ENCODE measurements at regions not wholly inside any gene's neighbourhood (a gene's known extent, or its start where the extent isn't known, plus 50 kb on each side); places are given as distances from the start of the nearest gene placed in this dataset.

- Histone ChIP-seq H3K9me3 (ENCODE audit: control insufficient read depth, low read depth, low read length) (no peaks in the 10 kb centered on the region), H3K36me3 (ENCODE audit: control insufficient read depth in 2 of 2, extremely low read depth in 1 of 2, insufficient read depth in 2 of 2, low read length in 2 of 2) (no peaks in the 10 kb centered on the region), H3K79me2 (ENCODE audit: control insufficient read depth, insufficient read depth, low read length) (no peaks in the 10 kb centered on the region), H3K9me1 (ENCODE audit: control insufficient read depth, extremely low read depth, insufficient read depth, low read length) (no peaks in the 10 kb centered on the region), H3K4me3 (ENCODE audit: control insufficient read depth in 2 of 3, extremely low read depth in 1 of 3, insufficient read depth in 2 of 3, low read depth in 1 of 3, low read length in 3 of 3) (no peak overlapping the region), H3K27me3 (ENCODE audit: control insufficient read depth, extremely low read depth, insufficient read depth, low read length) (no peaks in the 10 kb centered on the region), H3K4me2 (ENCODE audit: control insufficient read depth, extremely low read depth, insufficient read depth, low read depth, low read length) (no peak overlapping the region), H3K4me1 (ENCODE audit: control insufficient read depth, extremely low read depth, insufficient read depth, low read length) (no peaks in the 10 kb centered on the region), H4K20me1 (ENCODE audit: control insufficient read depth, extremely low read depth, insufficient read depth, low read length) (no peaks in the 10 kb centered on the region), H2AFZ (ENCODE audit: control insufficient read depth, low read length) (no peak overlapping the region), H3K27ac (ENCODE audit: control insufficient read depth, insufficient read depth, low read length) (no peak overlapping the region), H3K9ac (ENCODE audit: control insufficient read depth, extremely low read depth, insufficient read depth, low read length) (no peak overlapping the region)
- TF ChIP-seq EZH2 (IDR thresholded peaks at IDR 0.05; ENCODE audit: low read length) (no peak), CTCF (optimal IDR thresholded peaks at IDR 0.05 in 1 of 3, IDR thresholded peaks at IDR 0.05 in 1 of 3, conservative IDR thresholded peaks at IDR 0.05 in 1 of 3; ENCODE audit: extremely low read depth in 1 of 3, insufficient read depth in 2 of 3, low read length in 3 of 3) (no peak)
- dilution Hi-C loops (cut with MboI; ENCODE audit: extremely low pct_ligation_motif_present, low sequenced_read_pairs): no loop called here
- FAIRE-seq (no peak), DNase-seq (ENCODE audit: low read depth, low spot score) (no peak)
Observed at GRCh38 chr10:20492447-20492846, 404.7 kb downstream of the NEBL start.

- H3K9me1 ChIP-seq (ENCODE audit: control insufficient read depth, extremely low read depth, insufficient read depth, low read length): no peaks in the 10 kb centered on the region
- no peaks in the 10 kb centered on the region for H4K20me1 ChIP-seq (ENCODE audit: control insufficient read depth, extremely low read depth, insufficient read depth, low read length)
- DNase-seq (ENCODE audit: low read depth, low spot score): no peak
- no peak for FAIRE-seq
- no peaks in the 10 kb centered on the region for H3K36me3 ChIP-seq (ENCODE audit: control insufficient read depth in 2 of 2, extremely low read depth in 1 of 2, insufficient read depth in 2 of 2, low read length in 2 of 2)
- no peak overlapping the region for H3K4me2 ChIP-seq (ENCODE audit: control insufficient read depth, extremely low read depth, insufficient read depth, low read depth, low read length)
- no peaks in the 10 kb centered on the region for H3K4me1 ChIP-seq (ENCODE audit: control insufficient read depth, extremely low read depth, insufficient read depth, low read length)
- H3K4me3 ChIP-seq (ENCODE audit: control insufficient read depth in 2 of 3, extremely low read depth in 1 of 3, insufficient read depth in 2 of 3, low read depth in 1 of 3, low read length in 3 of 3): no peak overlapping the region
- no peak overlapping the region for H3K9ac ChIP-seq (ENCODE audit: control insufficient read depth, extremely low read depth, insufficient read depth, low read length)
- no peak overlapping the region for H2AFZ ChIP-seq (ENCODE audit: control insufficient read depth, low read length)
- no peak overlapping the region for H3K27ac ChIP-seq (ENCODE audit: control insufficient read depth, insufficient read depth, low read length)
- dilution Hi-C loops (cut with MboI; ENCODE audit: extremely low pct_ligation_motif_present, low sequenced_read_pairs): no loop called here
- no peak for TF ChIP-seq EZH2 (IDR thresholded peaks at IDR 0.05; ENCODE audit: low read length)
- TF ChIP-seq CTCF (optimal IDR thresholded peaks at IDR 0.05 in 1 of 3, IDR thresholded peaks at IDR 0.05 in 1 of 3, conservative IDR thresholded peaks at IDR 0.05 in 1 of 3; ENCODE audit: extremely low read depth in 1 of 3, insufficient read depth in 2 of 3, low read length in 3 of 3): no peak
- H3K79me2 ChIP-seq (ENCODE audit: control insufficient read depth, insufficient read depth, low read length): no peaks in the 10 kb centered on the region
- H3K9me3 ChIP-seq (ENCODE audit: control insufficient read depth, low read depth, low read length): no peaks in the 10 kb centered on the region
- no peaks in the 10 kb centered on the region for H3K27me3 ChIP-seq (ENCODE audit: control insufficient read depth, extremely low read depth, insufficient read depth, low read length)
Observed at GRCh38 chr10:20489961-20490360, 407.1 kb downstream of the NEBL start.

All from keratinocyte (primary cell).